H1 (cell line): ENCODE measurements at regions not wholly inside any gene's neighbourhood (a gene's known extent, or its start where the extent isn't known, plus 50 kb on each side); places are given as distances from the start of the nearest gene placed in this dataset.

Source experiments
- ASH2L ChIP-seq: fragments of 200-600, 300-600 bp; sonication (generic); IDR thresholded peaks from one replicate; pipeline ENCODE4 v1.7.1; 2017; ENCODE audit warnings: low read length
- CBX5 ChIP-seq: fragments of 300-800, 300-1000 bp; sonication (generic); IDR thresholded peaks from 2 replicates; pipeline ENCODE4 v1.7.1; 2016; ENCODE audit warnings: antibody characterized with exemption, low read length, low read depth
- CBX8 ChIP-seq: fragments of 300-800, 300-1000 bp; sonication (generic); IDR thresholded peaks from 2 replicates; pipeline ENCODE4 v1.7.1; 2016; ENCODE audit warnings: low read depth, low read length, borderline replicate concordance
- CHD1 ChIP-seq: IDR thresholded peaks from 2 replicates; pipeline ENCODE4 v1.6.1; 2012; ENCODE audit warnings: low read depth, low read length, improper control_type of control experiment
- CHD7 ChIP-seq: fragments of 300-600 bp; sonication (generic); IDR thresholded peaks from 2 replicates; pipeline ENCODE4 v1.7.1; 2012; ENCODE audit warnings: low read length, moderate library complexity, mild to moderate bottlenecking, inconsistent platforms; ENCODE audit not compliant: insufficient replicate concordance
- EZH2 ChIP-seq: fragments of 200-600 bp; sonication (generic); IDR thresholded peaks from 2 replicates; pipeline ENCODE4 v1.7.1; 2012; ENCODE audit warnings: low read depth, mild to moderate bottlenecking, moderate library complexity, low read length, inconsistent platforms; ENCODE audit not compliant: severe bottlenecking
- HDAC6 ChIP-seq: IDR thresholded peaks from one replicate; pipeline ENCODE4 v1.7.1; 2012; ENCODE audit warnings: low read depth, mild to moderate bottlenecking, inconsistent platforms, low read length, moderate library complexity
- RNF2 ChIP-seq: fragments of 200-900, 300-1000 bp; sonication (generic); IDR thresholded peaks from 2 replicates; pipeline ENCODE4 v1.7.1; 2016; ENCODE audit warnings: borderline replicate concordance, low read depth, mild to moderate bottlenecking, antibody characterized with exemption, low read length; ENCODE audit not compliant: poor library complexity, severe bottlenecking; ENCODE audit errors: missing control alignments
- SRF ChIP-seq: IDR thresholded peaks from 2 replicates; pipeline ENCODE4 v1.6.1; 2011; ENCODE audit warnings: mild to moderate bottlenecking, low read depth, low read length, moderate library complexity
- TAF1 ChIP-seq: IDR thresholded peaks from 2 replicates; pipeline ENCODE4 v1.6.1; 2011; ENCODE audit warnings: mild to moderate bottlenecking, low read depth, low read length

GRCh38 chr14:89621791-89622638 lies 205.0 kb upstream of the FOXN3 start (continued):
- TF ChIP-seq CHD7 (no peak), SRF (no peak), RNF2 (no peak), ASH2L (no peak), TAF1 (no peak), HDAC6 (no peak), CHD1 (no peak), CBX5 (no peak), CBX8 (no peak), EZH2 (no peak)
